WERI-Rb-1 (cell line): ENCODE measurements at regions not wholly inside any gene's neighbourhood (a gene's known extent, or its start where the extent isn't known, plus 50 kb on each side); places are given as distances from the start of the nearest gene placed in this dataset.

ENCODE experiments used
- DNase-seq: peaks from one replicate; pipeline ENCODE4 v3.0.0-alpha.2; 2020
- H3K27ac ChIP-seq: fragments of 250-450 bp; sonication (Bioruptor Pico); 2 replicates; pipeline ENCODE4 v1.5.1; 2020; ENCODE audit warnings: mild to moderate bottlenecking, moderate library complexity
- H3K27me3 ChIP-seq: fragments of 250-450 bp; sonication (Bioruptor Pico); 2 replicates; pipeline ENCODE4 v1.5.1; 2021; ENCODE audit warnings: mild to moderate bottlenecking, low read depth, moderate library complexity; ENCODE audit not compliant: insufficient read depth, severe bottlenecking
- H3K36me3 ChIP-seq: fragments of 250-450 bp; sonication (Bioruptor Pico); 2 replicates; pipeline ENCODE4 v1.5.1; 2020; ENCODE audit warnings: mild to moderate bottlenecking, moderate library complexity
- H3K4me3 ChIP-seq: 2 replicates; pipeline ENCODE4 v1.5.1; 2011; ENCODE audit warnings: low read depth, mild to moderate bottlenecking, control low read depth, low read length
- H3K9me3 ChIP-seq: fragments of 250-450 bp; sonication (Bioruptor Pico); 2 replicates; pipeline ENCODE4 v1.5.1; 2021; ENCODE audit warnings: mild to moderate bottlenecking, moderate library complexity; ENCODE audit not compliant: severe bottlenecking
- TF ChIP-seq, protein P1 (sequence below): IDR thresholded peaks from 2 replicates; pipeline ENCODE4 v1.5.1; 2011; ENCODE audit warnings: low read depth, mild to moderate bottlenecking, control low read depth, inconsistent platforms, low read length

GRCh38 chr5:87746341-87746740, 333.6 kb upstream of the CCNH start:
- no peak overlapping the region for H3K4me3 ChIP-seq
- no peak for DNase-seq
- H3K27ac ChIP-seq, result no peak overlapping the region
- no peaks in the 10 kb centered on the region for H3K9me3 ChIP-seq
- no peaks in the 10 kb centered on the region for H3K36me3 ChIP-seq
- no peaks in the 10 kb centered on the region for H3K27me3 ChIP-seq
- TF ChIP-seq, protein P1, sequence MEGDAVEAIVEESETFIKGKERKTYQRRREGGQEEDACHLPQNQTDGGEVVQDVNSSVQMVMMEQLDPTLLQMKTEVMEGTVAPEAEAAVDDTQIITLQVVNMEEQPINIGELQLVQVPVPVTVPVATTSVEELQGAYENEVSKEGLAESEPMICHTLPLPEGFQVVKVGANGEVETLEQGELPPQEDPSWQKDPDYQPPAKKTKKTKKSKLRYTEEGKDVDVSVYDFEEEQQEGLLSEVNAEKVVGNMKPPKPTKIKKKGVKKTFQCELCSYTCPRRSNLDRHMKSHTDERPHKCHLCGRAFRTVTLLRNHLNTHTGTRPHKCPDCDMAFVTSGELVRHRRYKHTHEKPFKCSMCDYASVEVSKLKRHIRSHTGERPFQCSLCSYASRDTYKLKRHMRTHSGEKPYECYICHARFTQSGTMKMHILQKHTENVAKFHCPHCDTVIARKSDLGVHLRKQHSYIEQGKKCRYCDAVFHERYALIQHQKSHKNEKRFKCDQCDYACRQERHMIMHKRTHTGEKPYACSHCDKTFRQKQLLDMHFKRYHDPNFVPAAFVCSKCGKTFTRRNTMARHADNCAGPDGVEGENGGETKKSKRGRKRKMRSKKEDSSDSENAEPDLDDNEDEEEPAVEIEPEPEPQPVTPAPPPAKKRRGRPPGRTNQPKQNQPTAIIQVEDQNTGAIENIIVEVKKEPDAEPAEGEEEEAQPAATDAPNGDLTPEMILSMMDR, result no peak

- no peak overlapping the region for H3K4me3 ChIP-seq
- H3K27ac ChIP-seq, result no peak overlapping the region
- no peaks in the 10 kb centered on the region for H3K9me3 ChIP-seq
- TF ChIP-seq, protein P1, result no peak
- H3K27me3 ChIP-seq, result no peaks in the 10 kb centered on the region
- no peak for DNase-seq
- no peaks in the 10 kb centered on the region for H3K36me3 ChIP-seq
Observed at GRCh38 chr5:87741881-87742280, 329.2 kb upstream of the CCNH start.

DNA sequence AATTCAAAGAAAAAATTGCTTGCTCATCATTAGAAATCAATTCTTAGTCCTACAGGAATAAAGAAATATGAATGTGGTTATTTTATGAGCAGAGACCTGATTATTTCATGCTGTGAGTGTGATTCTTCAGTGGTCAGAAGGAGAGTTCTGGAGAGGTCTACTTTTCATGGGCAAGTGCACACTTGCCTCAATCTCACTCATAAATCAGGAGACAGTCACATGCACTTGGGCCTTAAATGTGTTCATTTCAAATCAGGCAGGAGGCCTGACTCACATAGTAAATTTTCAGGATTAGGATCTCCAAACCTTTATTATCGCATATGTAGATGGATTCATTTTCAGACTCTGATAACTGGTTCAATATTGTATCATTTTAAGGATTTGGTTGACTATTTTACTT, 323.2 kb upstream of the CCNH start:
- no peaks in the 10 kb centered on the region for H3K36me3 ChIP-seq
- TF ChIP-seq, protein P1, result no peak
- no peaks in the 10 kb centered on the region for H3K9me3 ChIP-seq
- no peak overlapping the region for H3K27ac ChIP-seq
- no peak overlapping the region for H3K4me3 ChIP-seq
- DNase-seq, result no peak
- H3K27me3 ChIP-seq, result no peaks in the 10 kb centered on the region

GRCh38 chr5:87733897-87734296, 321.2 kb upstream of the CCNH start:
- DNase-seq, result no peak
- Histone ChIP-seq H3K36me3 (no peaks in the 10 kb centered on the region), H3K27ac (no peak overlapping the region), H3K9me3 (no peaks in the 10 kb centered on the region), H3K27me3 (no peaks in the 10 kb centered on the region), H3K4me3 (no peak overlapping the region)
- TF ChIP-seq, protein P1, result no peak

GRCh38 chr5:87732875-87733768, 320.4 kb upstream of the CCNH start:
- no peak overlapping the region for H3K27ac ChIP-seq
- TF ChIP-seq, protein P1, result no peak
- H3K4me3 ChIP-seq, result no peak overlapping the region
- H3K27me3 ChIP-seq, result no peaks in the 10 kb centered on the region
- no peaks in the 10 kb centered on the region for H3K36me3 ChIP-seq
- DNase-seq, result no peak
- no peaks in the 10 kb centered on the region for H3K9me3 ChIP-seq

GRCh38 chr5:87729781-87730180, 317.1 kb upstream of the CCNH start:
- H3K4me3 ChIP-seq, result no peak overlapping the region
- no peaks in the 10 kb centered on the region for H3K9me3 ChIP-seq
- TF ChIP-seq, protein P1, result no peak
- no peak overlapping the region for H3K27ac ChIP-seq
- no peak for DNase-seq
- H3K36me3 ChIP-seq, result no peaks in the 10 kb centered on the region
- H3K27me3 ChIP-seq, result no peaks in the 10 kb centered on the region
